NCI-H2171 treated with DMSO at 0.1 percent for 48 hours (cell line): ENCODE measurements at regions not wholly inside any gene's neighbourhood (a gene's known extent, or its start where the extent isn't known, plus 50 kb on each side); places are given as distances from the start of the nearest gene placed in this dataset.

Experiments used
- DNase-seq: peaks from one replicate; lab custom pipeline; 2025; lab: John Stamatoyannopoulos, UW

DNA sequence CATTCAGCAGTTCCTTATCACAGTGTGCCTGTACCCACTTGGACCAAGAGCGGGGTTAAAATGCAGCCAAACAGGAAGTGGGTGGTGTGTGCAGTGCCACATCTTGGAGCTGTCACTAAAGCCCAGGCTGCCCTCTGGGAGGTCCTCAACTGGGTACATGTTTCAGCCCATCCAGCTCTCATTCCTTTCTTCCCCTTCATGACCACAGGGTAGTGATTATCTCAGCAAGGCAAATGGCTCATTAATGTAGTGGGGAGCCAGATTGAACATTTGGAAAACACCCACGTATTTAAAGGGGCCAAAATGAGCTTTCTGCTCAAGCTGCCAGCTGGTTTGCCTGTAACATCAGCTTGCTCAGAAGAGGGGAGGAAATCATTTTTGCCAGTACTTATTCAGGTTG is 210.8 kb upstream of the BTG1 start:
- DNase-seq = no peak

DNA sequence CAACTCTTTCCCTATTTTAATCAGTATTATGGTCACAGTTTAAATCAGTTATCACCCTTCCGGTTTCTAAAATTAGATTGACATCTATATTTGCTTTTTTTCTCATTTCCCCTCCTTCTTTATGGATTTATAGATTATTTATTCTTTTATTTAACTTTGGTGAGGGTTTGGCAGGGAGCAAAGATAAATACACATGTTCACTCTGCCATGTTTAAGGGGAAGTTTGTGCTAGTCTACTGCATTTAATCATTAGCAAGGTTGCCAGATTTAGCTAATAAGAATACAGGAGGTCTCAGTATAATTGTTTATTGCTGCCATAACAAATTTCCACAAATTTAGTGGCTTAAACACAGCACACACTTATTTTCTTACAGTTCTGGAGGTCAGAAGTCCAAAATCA is 204.0 kb upstream of the BTG1 start:
- DNase-seq = no peak

DNA sequence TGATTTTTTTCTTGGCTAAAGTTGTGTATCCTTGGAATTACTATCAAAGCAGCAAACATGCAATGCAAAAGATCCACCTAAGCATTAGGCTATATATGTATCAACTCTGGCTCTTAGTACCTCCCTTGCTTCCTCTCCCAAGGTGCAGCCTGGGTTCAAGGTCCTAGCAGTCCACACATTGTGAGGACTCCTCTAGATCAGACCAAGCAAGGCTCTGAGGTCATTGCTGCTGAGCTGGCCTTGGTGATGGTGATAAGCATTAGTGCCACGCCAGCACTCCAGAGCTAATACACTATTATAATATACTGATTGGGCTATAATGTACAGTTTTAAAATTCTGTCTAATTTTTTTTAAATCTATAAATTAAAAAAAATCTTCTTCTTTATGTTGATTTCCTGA is 196.9 kb upstream of the BTG1 start:
- no peak for DNase-seq

DNA sequence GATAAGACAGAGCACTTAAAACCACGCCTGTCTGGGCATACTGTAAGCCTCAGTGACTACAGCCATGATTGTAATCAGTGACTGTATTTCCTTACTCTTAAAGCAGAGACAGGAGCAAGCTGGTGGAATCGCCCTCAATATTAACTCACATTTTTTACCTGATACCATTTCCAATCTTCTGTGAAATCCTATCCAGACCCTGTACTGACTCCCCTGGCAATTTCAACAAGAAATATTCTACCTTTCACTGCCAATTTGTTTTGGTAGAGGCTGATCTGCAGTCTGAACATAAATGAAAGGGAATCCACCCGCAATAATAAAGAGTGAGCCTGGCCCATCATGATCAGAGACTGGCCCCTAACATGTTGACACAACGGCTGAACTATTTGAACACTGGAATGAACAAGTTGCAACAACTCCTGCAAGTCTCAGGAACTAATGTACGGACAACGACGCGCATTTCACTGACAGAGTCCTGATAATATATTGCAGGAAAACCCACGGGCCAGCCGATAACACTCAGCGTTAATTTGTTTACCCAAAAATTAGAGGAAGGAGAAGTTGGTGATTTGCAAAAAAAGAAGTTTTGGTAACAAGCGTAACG is 195.5 kb upstream of the BTG1 start:
- no peak for DNase-seq

DNA sequence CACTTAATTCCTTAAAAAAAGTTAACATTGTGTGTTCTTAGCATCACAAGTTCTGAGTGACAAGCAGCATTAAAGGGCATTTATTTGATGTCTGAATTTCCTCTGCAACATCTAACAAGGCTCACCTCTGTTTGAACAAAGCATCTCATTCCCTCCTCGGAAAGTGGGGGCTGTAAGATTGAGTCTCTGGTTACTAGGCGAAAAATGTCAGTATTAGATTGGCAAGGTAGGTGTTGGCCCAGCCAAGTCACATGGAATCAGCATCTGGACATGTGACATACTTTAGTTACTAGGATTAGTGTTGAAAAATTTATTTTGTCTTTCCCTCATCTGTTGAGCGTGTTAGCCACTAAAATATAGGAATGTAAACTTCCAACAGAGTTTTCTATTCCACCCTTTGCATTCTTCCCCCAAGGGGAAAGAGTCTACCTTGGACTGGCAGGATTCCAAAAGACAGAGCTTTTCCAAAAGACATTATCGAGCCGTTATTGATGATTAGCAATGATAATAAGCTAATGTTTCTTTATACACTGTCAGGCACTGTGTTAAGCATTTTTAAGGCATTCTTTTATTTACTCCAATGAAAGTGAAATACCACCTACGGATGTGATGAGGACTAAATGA is 194.9 kb upstream of the BTG1 start:
- DNase-seq = no peak

DNA sequence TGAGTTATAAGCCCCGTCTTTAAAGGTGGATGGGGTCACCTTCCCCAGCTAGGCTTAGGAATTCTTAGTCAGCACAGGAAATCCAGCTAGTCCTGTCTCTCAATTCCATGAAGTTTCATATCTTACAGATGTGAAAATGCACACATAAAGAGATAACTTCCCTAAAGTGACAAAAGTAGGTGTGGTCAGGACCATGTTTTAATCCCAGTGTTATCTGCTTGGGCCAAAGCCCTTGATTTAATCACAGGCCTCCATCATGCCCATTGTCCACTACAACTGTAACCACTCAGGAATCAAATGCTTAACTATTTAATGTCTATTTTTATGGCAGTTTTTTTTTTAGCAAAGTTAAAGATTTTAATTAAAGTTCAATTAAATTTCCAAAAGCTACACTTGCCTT is 194.4 kb upstream of the BTG1 start:
- DNase-seq = no peak

DNA sequence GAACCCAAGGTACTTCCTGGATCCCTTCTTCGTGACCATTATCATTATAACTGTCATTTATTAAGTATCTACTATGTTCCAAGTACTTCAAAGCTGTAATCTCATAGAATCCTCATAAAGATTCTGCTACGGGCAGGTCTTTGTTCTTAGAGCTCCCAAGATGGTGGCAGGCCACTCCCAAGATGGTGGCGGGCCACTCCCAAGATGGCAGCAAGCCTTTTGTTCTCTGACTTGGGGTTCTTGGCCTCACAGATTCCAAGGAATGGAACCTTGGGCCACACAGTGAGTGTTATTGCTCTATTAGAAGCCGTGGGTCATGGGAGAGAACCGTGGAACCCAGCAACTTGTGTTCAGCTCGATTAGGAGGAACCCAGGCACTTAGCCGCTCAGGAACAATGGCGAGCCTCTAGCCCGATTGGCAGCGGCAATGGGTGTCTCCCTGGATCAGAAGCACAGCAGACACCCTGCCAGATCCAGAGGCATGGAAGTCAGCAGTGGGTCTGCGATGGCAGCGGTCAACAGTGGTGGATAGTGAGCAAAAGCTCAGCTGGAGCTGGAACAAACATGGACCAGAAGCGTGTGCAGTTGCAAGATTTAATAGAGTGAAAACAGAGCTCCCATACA is 193.7 kb upstream of the BTG1 start:
- DNase-seq = no peak

DNA sequence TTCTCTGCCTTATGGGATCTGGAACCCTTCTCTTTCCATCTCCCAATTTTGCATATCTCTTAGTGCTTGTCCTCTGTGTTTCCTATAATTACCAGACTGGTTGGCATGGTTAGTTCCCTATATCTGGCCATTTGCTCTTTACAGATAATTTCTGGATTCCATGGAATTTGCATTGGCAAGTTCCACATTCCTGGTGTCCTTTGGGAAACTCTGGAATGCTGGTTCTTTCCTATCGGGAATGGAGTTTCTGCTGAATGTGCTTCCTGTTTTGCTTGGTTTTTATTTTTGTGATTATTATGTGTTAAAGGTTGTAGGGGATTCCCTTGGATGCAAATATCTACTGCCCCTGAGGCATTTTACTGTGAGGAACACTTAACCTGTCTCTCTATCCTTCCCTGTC is 193.0 kb upstream of the BTG1 start:
- DNase-seq = no peak

DNA sequence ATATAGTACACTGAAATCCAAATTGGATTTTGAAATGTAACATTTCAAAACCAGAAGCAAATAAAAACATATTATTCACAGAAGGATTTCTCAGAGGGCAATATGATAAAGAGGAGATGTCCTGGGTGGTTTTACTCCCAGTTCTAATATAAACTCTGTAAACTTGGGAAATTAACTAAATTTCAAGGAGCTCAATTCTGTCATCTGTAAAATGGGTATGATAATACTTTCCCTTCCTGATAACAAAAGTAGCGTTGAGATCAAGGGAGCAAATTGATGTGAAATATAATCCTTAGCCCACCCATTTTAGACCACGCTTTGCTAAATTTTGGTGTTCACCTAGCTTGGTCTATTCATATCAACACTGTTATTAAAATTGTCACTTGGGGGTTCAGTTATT is 192.5 kb upstream of the BTG1 start:
- DNase-seq = no peak

DNA sequence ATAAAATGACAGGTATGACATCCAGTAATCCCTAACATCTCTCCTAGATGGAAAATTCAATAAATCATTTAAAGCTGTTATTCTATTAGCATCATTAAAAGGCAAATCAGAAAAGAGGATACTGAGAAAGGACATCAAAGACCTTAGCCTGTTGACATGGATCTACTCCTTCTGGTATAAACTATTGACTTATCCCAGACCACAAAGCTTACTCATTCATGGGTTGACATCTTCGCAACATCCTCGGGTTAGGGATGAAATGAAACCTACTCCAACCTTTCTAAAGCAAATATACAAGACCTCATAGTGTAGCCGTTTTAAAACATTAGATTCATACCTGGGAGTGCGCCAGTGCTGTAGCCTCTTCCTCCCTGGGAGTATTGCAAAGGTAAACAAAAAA is 191.5 kb upstream of the BTG1 start:
- no peak for DNase-seq

DNA sequence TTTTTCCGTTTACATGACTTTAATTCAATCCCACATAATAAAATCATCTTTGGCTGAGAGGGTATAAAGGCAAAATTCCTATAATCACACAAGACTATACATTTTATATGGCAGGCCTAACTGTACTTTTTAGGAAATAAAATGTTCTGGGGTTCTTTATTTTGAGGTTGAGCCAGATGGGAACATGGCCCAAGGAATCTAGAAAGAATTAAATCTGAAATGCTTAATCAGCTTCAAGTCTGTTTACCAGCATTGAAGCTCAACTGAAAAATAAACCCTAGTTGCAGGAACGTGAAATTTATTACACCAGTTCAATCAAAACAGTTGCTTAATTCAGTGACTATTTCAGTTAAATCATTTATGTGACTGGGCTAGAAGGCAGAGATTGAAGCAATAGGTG is 191.0 kb upstream of the BTG1 start:
- no peak for DNase-seq

DNA sequence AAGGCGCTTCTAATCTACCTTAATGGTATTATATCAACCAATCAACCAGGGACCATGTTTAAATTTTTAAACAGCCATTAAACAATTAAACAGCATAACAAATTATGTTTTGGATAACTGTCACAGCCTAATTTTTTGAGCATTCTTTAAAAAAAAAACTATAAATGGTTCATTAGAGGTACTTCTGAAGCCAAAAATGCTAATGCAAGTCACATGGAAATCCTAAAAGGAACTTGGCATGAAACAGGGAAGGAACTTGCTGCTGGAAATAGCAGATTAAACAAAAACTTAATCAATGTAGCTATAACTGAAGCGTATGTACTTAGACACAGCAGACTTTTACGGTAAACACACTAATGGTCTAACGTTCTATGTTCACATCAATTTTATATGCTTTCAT is 190.2 kb upstream of the BTG1 start:
- DNase-seq = no peak

DNA sequence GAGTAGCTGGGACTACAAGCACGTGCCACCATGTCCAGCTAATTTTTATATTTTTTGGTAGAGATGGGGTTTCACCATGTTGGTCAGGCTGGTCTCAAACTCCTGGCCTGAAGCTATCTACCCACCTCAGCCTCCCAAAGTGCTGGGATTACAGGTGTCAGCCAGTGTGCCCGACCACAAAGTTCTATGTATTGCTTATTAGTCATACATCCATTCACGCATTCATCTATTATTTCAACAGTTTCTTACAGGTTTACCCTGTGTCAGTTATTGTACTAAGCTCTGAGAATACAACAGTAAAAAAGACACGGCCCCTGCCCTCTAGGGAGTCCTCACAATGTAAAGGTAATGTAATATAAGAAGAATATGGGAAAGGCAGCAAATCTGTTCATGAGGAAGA is 188.9 kb upstream of the BTG1 start:
- DNase-seq = no peak

DNA sequence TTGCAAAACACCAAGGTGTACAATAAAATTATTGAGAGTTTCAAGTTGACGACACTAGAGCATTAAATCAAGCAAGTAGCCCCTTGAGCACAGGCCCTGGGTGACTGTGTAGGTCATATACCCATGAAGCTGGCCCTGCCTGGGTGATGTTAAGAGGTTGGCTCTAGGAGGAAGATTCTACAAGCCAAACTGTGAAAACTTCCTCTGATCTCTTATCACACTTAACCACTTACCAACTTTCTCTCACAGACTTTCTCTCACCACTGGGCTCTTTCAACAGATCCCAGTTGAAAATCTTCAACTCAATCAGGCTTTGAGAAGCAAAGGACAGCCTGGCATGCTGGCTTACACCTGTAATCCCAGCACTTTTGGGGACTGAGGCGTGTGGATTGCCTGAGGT is 186.9 kb upstream of the BTG1 start:
- no peak for DNase-seq

DNA sequence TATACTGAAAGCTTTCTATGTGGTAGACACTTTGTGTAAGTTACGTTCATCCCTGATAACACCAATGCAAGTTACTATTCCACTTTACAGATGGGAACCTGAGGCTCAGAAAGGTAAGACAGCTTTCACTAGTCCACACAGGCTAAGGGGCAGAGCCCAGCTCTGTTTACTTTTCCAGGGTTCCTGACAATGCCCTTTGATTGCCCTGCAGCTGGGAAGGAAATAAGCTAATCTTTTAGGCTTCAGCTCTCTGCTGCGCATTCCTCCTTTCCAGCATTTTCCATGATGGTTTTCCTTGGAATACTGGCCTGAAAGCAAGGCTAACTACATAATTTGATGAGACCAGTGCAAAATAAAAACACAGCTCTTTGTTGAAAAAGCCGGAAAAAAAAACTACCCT is 185.7 kb upstream of the BTG1 start:
- no peak for DNase-seq

DNA sequence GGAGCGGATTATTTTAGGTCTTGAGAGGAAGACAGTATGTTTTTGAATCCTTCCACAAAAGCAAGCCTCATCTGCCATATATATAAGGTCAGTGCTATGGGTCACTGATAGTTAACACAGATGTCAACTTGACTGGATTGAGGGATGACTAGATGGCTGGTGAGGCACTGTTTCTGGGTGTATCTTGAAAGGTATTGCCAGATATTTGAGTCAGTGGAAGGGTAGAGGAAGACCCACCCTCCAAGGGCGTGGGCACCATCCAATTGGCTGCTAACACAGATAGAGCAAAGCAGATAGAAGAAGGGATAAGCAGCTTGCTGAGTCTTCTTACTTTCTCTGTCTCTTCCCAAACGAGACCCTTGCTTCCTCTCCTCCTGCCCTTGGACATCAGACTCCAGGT is 185.0 kb upstream of the BTG1 start:
- no peak for DNase-seq

DNA sequence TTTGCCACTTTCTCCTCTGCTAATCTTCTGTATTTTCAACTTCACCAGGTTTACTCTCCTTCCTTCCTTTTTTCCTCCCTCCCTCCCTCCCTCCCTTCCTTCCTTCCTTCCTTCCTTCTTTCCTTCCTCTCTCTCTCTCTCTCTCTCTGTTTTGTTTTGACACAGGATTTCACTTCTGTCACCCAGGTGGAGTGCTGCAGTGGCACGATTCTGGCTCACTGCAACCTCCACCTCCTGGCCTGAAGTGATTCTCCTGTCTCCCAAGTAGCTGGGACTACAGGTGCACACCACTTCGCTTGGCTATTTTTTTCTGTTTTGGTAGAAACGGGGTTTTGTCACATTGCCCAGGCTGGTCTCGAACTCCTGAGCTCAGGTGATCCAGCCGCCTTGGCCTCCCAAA is 181.2 kb upstream of the BTG1 start:
- DNase-seq = no peak

DNA sequence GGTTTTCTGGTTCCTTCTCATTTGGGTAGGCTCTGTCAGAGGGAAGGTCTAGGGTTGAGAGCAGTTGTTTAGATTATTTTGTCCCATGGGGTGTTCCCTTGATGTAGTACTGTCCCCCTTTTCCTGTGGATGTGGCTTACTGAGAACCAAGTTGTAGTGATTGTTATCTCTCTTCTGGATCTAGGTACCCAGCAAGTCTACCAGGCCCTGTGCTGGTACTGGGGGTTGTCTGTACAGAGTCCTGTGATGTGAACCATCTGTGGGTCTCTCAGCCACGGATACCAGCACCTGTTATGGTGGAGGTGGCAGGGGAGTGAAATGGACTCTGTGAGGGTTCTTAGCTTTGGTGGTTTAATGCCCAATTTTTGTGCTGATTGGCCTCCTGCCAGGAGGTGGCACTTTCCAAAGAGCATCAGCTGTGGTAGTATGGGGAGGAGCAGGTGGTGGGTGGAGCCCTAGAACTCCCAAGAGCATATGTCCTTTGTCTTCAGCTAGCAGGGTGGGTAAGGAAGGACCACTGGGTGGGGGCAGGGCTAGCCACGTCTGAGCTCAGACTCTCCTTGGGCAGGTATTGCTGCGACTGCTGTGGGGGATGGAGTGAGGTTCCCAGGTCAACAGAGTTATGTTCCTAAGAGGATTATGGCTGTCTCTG is 179.3 kb upstream of the BTG1 start:
- peak; percentile 90 for DNase-seq

DNA sequence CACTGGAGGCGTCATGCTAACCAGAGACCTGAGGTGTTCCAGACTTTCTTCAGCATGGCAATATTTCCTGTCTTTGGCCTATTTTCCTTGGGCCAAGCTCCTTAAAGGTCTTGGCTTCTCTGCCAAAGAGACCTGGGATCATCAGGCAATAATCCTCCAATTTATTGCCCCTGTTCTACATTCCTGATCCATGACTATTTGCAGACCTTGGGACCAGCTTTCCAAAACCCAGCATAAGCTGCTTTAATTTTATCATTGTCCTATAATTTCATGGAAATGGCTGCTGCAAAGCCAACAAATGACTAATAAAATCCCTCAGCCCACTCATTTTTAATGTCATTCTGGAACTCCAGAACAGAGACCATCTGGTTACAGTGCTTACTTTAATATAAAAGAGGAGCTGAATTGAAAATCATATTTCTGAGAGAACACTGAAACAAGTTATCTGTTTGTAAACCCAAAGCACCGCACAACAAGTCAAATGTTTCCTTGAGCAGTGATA is 166.9 kb upstream of the BTG1 start:
- DNase-seq = no peak

DNA sequence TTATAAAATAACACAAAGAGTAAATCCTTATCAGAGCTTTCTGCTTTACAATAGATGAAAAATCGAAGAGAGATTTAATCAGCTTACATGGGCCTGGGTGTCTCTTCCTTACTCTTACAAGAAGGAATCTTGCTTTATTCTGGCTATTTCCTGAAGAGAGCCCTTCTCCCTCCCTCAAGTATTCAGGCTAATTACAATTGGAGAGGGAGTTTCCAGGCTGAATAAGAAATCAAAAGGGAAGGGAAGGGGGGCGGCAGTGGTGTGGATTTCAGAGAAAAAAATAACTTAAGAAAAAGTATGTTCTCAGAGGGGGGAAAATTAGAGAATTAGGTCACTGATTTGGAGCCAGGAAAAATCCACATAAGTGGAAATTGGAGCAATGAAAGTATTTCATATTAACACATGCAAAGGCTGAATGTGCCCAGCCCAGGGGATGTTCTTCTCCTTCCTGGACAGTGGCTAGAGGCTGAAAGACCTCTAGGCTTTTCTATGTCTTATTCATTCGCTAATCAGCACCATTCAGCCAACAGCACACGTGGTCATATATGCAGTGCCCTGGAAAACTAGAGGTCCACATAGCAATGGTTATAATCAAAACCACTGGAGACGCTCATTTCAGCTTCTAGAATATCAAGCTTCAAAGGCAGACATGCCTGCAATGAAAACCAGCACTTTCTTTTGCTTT is 158.9 kb upstream of the BTG1 start:
- no peak for DNase-seq

DNA sequence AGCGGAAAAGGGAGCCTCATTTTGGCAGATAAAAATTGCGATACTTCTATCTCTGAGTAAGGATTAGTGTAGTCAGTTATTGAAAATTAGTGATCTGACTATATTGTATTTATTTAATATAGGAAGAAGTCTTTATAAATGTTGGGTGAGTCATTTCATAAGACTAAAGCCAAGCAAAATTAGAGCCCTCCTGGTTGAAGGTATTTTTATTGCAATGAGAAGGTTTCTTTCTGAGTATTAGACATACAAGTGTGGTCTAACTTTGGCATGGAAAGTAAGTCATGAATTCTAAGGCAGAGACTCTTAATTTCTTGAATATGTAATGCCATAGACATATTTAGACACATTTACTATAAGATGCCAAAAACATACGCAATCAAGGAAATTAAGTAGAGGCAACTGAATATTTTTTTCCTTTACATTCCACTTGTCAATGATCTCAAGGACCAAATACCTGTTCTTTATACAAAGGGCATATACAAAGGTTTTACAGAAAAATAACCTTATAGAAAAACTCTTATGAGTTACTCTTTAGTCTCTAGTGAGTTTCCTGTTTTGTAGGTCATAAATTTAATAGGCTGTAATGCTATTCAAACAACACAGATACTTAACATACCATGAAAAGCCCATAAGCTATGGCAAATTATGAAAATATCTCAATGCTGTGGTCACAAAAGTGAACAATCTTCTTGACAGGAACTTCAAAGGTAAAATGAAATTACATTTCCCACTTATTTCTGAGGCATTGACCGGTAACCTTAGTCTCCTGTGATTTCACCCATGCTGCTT is 156.6 kb upstream of the BTG1 start:
- DNase-seq = no peak

DNA sequence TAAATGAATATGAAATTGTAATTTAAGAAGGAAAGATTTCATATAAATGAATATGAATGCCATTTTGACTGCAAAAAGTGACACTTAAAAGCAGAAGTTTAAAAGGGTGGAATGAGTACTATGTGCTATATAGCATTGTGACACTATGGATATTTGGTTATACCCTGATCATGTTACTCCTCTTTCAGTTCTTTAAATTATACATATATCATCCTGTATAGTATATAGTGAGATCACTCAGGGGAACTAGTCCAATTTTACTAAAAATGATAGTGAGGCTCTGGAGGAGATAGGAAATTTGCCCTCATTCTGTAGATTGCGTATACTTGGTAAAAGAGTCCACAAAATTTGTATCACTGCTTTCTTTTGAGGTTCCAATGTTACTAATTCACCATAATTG is 155.7 kb upstream of the BTG1 start:
- DNase-seq = no peak
